Hepatocyte (in vitro differentiated cells): ENCODE measurements at regions not wholly inside any gene's neighbourhood (a gene's known extent, or its start where the extent isn't known, plus 50 kb on each side); places are given as distances from the start of the nearest gene placed in this dataset.

Experiments used
- DNase-seq: peaks from one replicate; pipeline ENCODE4 v3.0.0-alpha.2; 2016; ENCODE audit warnings: low spot score
- H2AFZ ChIP-seq: fragments of 200-600 bp; sonication (generic); 2 replicates; pipeline ENCODE4 v1.6.0; 2016; ENCODE audit warnings: antibody characterized with exemption, mild to moderate bottlenecking
- H3K27ac ChIP-seq: fragments of 200-600 bp; sonication (generic); 2 replicates; pipeline ENCODE4 v1.5.1; 2016; ENCODE audit warnings: mild to moderate bottlenecking
- H3K27me3 ChIP-seq: fragments of 200-600 bp; sonication (generic); 2 replicates; pipeline ENCODE4 v1.6.1; 2016
- H3K36me3 ChIP-seq: fragments of 200-600 bp; sonication (generic); replicated peaks from 2 replicates; pipeline ENCODE4 v1.5.1; 2016; ENCODE audit warnings: low read depth; ENCODE audit not compliant: insufficient read depth
- H3K4me1 ChIP-seq: fragments of 200-600 bp; sonication (generic); 2 replicates; pipeline ENCODE4 v1.5.1; 2016; ENCODE audit warnings: mild to moderate bottlenecking, moderate library complexity; ENCODE audit not compliant: insufficient read depth
- H3K4me2 ChIP-seq: fragments of 200-600 bp; sonication (generic); 2 replicates; pipeline ENCODE4 v1.6.0; 2016
- H3K4me3 ChIP-seq: fragments of 200-600 bp; sonication (generic); 2 replicates; pipeline ENCODE4 v1.5.1; 2016; ENCODE audit warnings: mild to moderate bottlenecking
- H3K79me2 ChIP-seq: fragments of 200-600 bp; sonication (generic); 2 replicates; pipeline ENCODE4 v1.6.0; 2017; ENCODE audit warnings: mild to moderate bottlenecking
- H3K9me2 ChIP-seq: fragments of 200-600 bp; sonication (generic); replicated peaks from 2 replicates; pipeline ENCODE4 v1.6.0; 2017; ENCODE audit warnings: mild to moderate bottlenecking; ENCODE audit not compliant: insufficient read depth
- H3K9me3 ChIP-seq: fragments of 200-600 bp; sonication (generic); 2 replicates; pipeline ENCODE4 v1.5.1; 2016; ENCODE audit warnings: low read depth, mild to moderate bottlenecking
- H4K20me1 ChIP-seq: fragments of 200-600 bp; sonication (generic); 2 replicates; pipeline ENCODE4 v1.6.0; 2016; ENCODE audit warnings: mild to moderate bottlenecking; ENCODE audit not compliant: insufficient read depth, poor library complexity, severe bottlenecking
- EZH2 ChIP-seq: fragments of 200-600 bp; sonication (generic); IDR thresholded peaks from 2 replicates; pipeline ENCODE4 v1.6.1; 2016; ENCODE audit warnings: antibody characterized with exemption, mild to moderate bottlenecking, borderline replicate concordance
- EZH2phosphoT487 ChIP-seq: fragments of 200-600 bp; sonication (generic); IDR thresholded peaks from one replicate; pipeline ENCODE4 v1.6.1; 2018; ENCODE audit warnings: antibody characterized with exemption, mild to moderate bottlenecking, low read depth, moderate library complexity; ENCODE audit not compliant: unreplicated experiment, severe bottlenecking
- WGBS: methylation state at CpG from one replicate; pipeline ENCODE4 v1.1.6; 2016; ENCODE audit warnings: low lambda C conversion rate; ENCODE audit errors: missing lambda C conversion rate; 5-methylcytosine and 5-hydroxymethylcytosine counted together
- TF ChIP-seq, protein P1 (sequence below): fragments of 200-600 bp; sonication (generic); IDR thresholded peaks from 2 replicates; pipeline ENCODE4 v1.5.1; 2016; ENCODE audit warnings: antibody characterized with exemption, mild to moderate bottlenecking; ENCODE audit not compliant: poor library complexity

- DNase-seq, result no peak
- H4K20me1 ChIP-seq, result no peaks in the 10 kb centered on the region
- H3K9me2 ChIP-seq, result no peaks in the 10 kb centered on the region
- 96% methylated on average over 10 of the region's 10 CpGs for WGBS
- H2AFZ ChIP-seq, result no peak overlapping the region
- H3K4me3 ChIP-seq, result no peak overlapping the region
- no peaks in the 10 kb centered on the region for H3K27me3 ChIP-seq
- H3K4me2 ChIP-seq, result no peak overlapping the region
- no peaks in the 10 kb centered on the region for H3K4me1 ChIP-seq
- no peaks in the 10 kb centered on the region for H3K36me3 ChIP-seq
- no peak overlapping the region for H3K27ac ChIP-seq
- TF ChIP-seq EZH2phosphoT487 (no peak), EZH2 (no peak)
- TF ChIP-seq, protein P1, sequence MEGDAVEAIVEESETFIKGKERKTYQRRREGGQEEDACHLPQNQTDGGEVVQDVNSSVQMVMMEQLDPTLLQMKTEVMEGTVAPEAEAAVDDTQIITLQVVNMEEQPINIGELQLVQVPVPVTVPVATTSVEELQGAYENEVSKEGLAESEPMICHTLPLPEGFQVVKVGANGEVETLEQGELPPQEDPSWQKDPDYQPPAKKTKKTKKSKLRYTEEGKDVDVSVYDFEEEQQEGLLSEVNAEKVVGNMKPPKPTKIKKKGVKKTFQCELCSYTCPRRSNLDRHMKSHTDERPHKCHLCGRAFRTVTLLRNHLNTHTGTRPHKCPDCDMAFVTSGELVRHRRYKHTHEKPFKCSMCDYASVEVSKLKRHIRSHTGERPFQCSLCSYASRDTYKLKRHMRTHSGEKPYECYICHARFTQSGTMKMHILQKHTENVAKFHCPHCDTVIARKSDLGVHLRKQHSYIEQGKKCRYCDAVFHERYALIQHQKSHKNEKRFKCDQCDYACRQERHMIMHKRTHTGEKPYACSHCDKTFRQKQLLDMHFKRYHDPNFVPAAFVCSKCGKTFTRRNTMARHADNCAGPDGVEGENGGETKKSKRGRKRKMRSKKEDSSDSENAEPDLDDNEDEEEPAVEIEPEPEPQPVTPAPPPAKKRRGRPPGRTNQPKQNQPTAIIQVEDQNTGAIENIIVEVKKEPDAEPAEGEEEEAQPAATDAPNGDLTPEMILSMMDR, result no peak
- H3K9me3 ChIP-seq, result no peaks in the 10 kb centered on the region
- no peaks in the 10 kb centered on the region for H3K79me2 ChIP-seq
These were observed 89.7 kb upstream of the SHISAL1 start for GRCh38 chr22:44402196-44403111.

- Histone ChIP-seq H3K27ac (no peak overlapping the region), H3K4me3 (no peak overlapping the region), H3K79me2 (no peaks in the 10 kb centered on the region), H3K4me2 (no peak overlapping the region), H3K9me3 (no peaks in the 10 kb centered on the region), H4K20me1 (no peaks in the 10 kb centered on the region), H3K9me2 (no peaks in the 10 kb centered on the region), H3K27me3 (no peaks in the 10 kb centered on the region), H2AFZ (no peak overlapping the region), H3K36me3 (no peaks in the 10 kb centered on the region), H3K4me1 (no peaks in the 10 kb centered on the region)
- 85% methylated on average over 9 of the region's 9 CpGs for WGBS
- TF ChIP-seq EZH2phosphoT487 (no peak), EZH2 (no peak)
- TF ChIP-seq, protein P1, result no peak
- DNase-seq, result no peak
These were observed 89.0 kb upstream of the SHISAL1 start for GRCh38 chr22:44401783-44402110.

DNA sequence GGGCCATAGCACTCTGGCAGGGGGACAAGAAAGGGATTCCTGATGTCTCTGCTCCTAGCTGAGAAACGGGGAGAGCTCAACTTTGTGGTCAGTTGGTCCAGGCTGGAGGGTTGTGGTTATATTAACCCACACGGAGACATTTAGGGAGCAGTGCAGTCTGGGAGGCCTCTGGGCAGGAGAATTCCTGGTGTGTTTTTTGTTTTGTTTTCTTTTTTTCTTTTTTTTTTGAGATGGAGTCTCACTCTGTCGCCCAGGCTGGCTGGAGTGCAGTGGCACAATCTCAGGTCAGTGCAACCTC, 88.0 kb upstream of the SHISAL1 start:
- Histone ChIP-seq H3K9me2 (no peaks in the 10 kb centered on the region), H2AFZ (no peak overlapping the region), H4K20me1 (no peaks in the 10 kb centered on the region), H3K79me2 (no peaks in the 10 kb centered on the region), H3K27ac (no peak overlapping the region), H3K4me3 (no peak overlapping the region), H3K27me3 (no peaks in the 10 kb centered on the region), H3K36me3 (no peaks in the 10 kb centered on the region), H3K9me3 (no peaks in the 10 kb centered on the region), H3K4me1 (no peaks in the 10 kb centered on the region), H3K4me2 (no peak overlapping the region)
- WGBS, result 69% methylated on average over 3 of the region's 3 CpGs
- no peak for TF ChIP-seq EZH2phosphoT487
- TF ChIP-seq, protein P1, result no peak
- TF ChIP-seq EZH2, result no peak
- no peak for DNase-seq
